ENCODE measurements at regions not wholly inside any gene's neighbourhood (a gene's known extent, or its start where the extent isn't known, plus 50 kb on each side); places are given as distances from the start of the nearest gene placed in this dataset.

DNA sequence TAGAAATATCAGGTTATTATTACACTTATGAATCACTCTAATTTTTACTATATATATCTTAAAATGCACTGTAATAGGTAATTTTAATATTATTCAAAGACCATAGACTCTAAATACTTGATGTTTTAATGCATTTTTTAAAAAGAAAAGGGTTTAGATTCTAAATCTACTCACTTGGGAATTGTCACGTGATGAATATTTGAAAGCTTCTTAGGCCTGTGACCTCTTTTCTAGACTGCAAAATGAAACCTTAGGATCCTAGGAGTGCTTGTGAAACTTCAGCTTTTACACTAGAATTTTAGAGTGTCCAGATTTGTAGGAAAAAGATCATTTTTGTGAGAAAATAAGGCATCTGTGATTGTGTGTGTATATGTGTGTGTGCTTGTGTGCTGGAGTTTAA, 318.0 kb downstream of the HTR1B start:
- WGBS, 2 donors = 58 to 66% methylated on average over 1 of the region's 1 CpG

GRCh38 chr6:77143659-77144447, 319.4 kb downstream of the HTR1B start:
- no peak for DNase-seq
- Histone ChIP-seq H3K27ac (no peak overlapping the region), H3K9me3 (no peaks in the 10 kb centered on the region), H3K4me3 (no peak overlapping the region), H3K36me3 (ENCODE audit: low read depth, missing control alignments) (no peaks in the 10 kb centered on the region), H3K4me1 (no peaks in the 10 kb centered on the region), H3K27me3 (no peaks in the 10 kb centered on the region)
- TF ChIP-seq CTCF (IDR thresholded peaks at IDR 0.05) (no peak), POLR2A (IDR thresholded peaks at IDR 0.05) (no peak)
- intact Hi-C loops (cut with DNase I; ENCODE audit: low total_unique reads) = no loop called here
- WGBS, 2 donors = 86 to 87% methylated on average over 5 of the region's 5 CpGs

More for the DNA sequence above, 318.0 kb downstream of the HTR1B start:
- DNase-seq = no peak
- no peak for TF ChIP-seq CTCF (IDR thresholded peaks at IDR 0.05)
- no peak for TF ChIP-seq POLR2A (IDR thresholded peaks at IDR 0.05)
- Histone ChIP-seq H3K4me3 (no peak overlapping the region), H3K27me3 (no peaks in the 10 kb centered on the region), H3K36me3 (ENCODE audit: low read depth, missing control alignments) (no peaks in the 10 kb centered on the region), H3K27ac (no peak overlapping the region), H3K4me1 (no peaks in the 10 kb centered on the region), H3K9me3 (no peaks in the 10 kb centered on the region)
- intact Hi-C loops (cut with DNase I; ENCODE audit: low total_unique reads) = no loop called here

DNA sequence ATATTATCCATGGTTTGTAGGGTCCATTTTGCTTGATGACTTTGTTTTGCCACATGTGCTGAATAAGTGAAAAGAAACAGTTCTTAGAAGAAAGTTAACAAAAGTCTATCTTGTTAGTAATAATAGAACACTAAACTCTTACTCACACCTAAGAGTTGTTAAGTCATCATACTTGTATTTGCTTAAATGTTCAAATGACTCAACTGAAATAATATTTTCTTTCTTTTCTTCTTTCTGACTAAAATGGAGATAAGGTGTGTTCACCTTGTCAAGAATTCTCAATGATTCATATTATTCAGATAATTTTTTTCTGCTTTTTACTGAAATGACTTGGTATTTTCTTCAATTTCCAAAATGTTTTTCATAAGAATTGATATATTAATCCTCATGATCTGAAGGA, 327.2 kb downstream of the HTR1B start:
- DNase-seq = no peak
- H3K27me3 ChIP-seq = no peaks in the 10 kb centered on the region
- intact Hi-C loops (cut with DNase I; ENCODE audit: low total_unique reads) = no loop called here
- H3K4me1 ChIP-seq = no peaks in the 10 kb centered on the region
- H3K36me3 ChIP-seq (ENCODE audit: low read depth, missing control alignments) = no peaks in the 10 kb centered on the region
- H3K9me3 ChIP-seq = no peaks in the 10 kb centered on the region
- H3K4me3 ChIP-seq = no peak overlapping the region
- no peak overlapping the region for H3K27ac ChIP-seq
- TF ChIP-seq POLR2A (IDR thresholded peaks at IDR 0.05) = no peak
- TF ChIP-seq CTCF (IDR thresholded peaks at IDR 0.05) = no peak

DNA sequence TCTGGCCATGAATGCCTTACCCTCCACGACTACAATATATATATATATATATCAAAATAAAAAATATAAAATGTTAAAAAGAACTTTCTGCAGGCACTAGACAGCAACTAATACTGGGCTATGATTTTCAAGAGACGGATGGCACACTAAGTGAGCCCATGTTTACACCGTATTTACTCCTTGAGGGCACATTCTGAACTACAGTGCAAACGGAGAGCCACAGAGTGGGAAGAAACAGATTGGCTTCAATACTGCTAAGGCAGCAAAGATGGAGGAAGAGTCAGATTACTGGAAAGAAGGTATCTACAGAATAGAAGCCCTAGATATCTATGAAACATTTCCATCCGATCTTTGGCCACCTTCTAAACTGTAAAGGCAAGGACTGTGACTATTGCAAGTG, 330.3 kb downstream of the HTR1B start:
- intact Hi-C loops (cut with DNase I; ENCODE audit: low total_unique reads) = no loop called here
- TF ChIP-seq POLR2A (IDR thresholded peaks at IDR 0.05) = no peak
- TF ChIP-seq CTCF (IDR thresholded peaks at IDR 0.05) = no peak
- WGBS, 2 donors = 90 to 92% methylated on average over 5 of the region's 5 CpGs

GRCh38 chr6:77131426-77131825, 331.9 kb downstream of the HTR1B start:
- no peak for DNase-seq
- TF ChIP-seq POLR2A (IDR thresholded peaks at IDR 0.05) (no peak), CTCF (IDR thresholded peaks at IDR 0.05) (no peak)
- WGBS, 2 donors = 94 to 96% methylated on average over 4 of the region's 4 CpGs
- Histone ChIP-seq H3K4me1 (no peaks in the 10 kb centered on the region), H3K27me3 (no peaks in the 10 kb centered on the region), H3K9me3 (no peaks in the 10 kb centered on the region), H3K36me3 (ENCODE audit: low read depth, missing control alignments) (no peaks in the 10 kb centered on the region), H3K27ac (no peak overlapping the region), H3K4me3 (no peak overlapping the region)
- intact Hi-C loops (cut with DNase I; ENCODE audit: low total_unique reads) = no loop called here

More for the DNA sequence above, 330.3 kb downstream of the HTR1B start:
- H3K36me3 ChIP-seq (ENCODE audit: low read depth, missing control alignments) = no peaks in the 10 kb centered on the region
- no peak overlapping the region for H3K4me3 ChIP-seq
- H3K9me3 ChIP-seq = no peaks in the 10 kb centered on the region
- no peak overlapping the region for H3K27ac ChIP-seq
- no peaks in the 10 kb centered on the region for H3K27me3 ChIP-seq
- no peak for DNase-seq
- H3K4me1 ChIP-seq = no peaks in the 10 kb centered on the region
